ENCODE measurements at regions not wholly inside any gene's neighbourhood (a gene's known extent, or its start where the extent isn't known, plus 50 kb on each side); places are given as distances from the start of the nearest gene placed in this dataset.
"Not testable (repeated sequence)": the region's sequence is repeated elsewhere in the genome, so short reads cannot be mapped to it uniquely, and the experiment has no call there.

DNA sequence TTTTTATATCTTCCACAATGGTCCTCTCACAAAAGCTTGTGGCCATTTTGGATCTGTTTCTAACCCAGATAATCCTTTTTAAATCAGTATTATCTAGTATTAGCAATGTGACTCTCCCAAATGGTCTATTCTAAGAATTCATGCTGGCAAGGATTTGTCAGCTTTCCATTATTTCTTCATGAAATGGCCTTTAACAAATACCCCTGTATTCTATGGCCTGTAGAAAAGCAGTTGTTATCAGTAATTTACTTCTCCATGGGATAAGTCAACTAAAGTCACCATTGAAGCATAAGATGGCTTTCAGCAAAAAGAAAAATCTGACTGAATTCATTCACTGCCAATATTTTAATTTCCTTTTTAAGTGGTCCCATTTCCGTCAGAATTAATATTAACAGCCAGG lies 346.4 kb upstream of the FAM174A start:
- no peak for DNase-seq

DNA sequence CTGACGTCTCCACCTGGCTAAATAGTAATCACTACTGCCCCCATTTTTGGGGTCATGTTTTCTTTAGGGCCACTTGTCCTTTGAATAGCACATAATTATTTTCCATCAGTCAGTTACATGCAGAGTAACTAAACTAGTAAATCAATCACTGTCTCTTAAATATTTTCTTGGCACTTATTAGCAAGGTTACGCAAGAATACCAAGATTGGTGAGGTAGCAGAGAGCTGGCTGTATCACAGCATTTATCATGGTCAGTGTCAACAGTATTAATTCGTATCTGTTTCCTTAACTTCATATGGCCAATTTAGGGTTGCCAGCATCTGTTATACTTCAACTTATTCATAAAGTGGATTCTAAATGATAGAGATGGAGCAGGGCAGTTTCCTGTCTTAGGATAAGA lies 346.8 kb upstream of the FAM174A start:
- DNase-seq = no peak

DNA sequence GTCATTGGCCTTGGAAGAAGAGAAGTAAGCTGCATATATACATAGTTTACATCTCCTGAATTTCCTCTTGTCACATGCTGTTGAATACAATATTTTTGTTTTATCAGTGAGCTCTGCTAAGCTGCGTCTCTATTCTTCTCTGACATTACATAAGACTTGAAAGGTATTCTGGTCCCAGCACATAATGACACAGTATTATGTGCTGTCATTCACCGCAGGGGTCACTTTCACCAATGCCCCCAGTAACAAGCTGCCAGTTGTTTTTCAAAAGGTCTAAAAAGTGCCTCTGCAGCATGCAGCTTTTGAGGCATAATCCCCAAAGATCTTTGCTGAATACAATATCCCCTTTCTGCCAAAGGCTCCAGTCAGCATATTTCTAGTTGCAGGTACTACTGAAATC lies 349.0 kb upstream of the FAM174A start:
- DNase-seq = no peak

DNA sequence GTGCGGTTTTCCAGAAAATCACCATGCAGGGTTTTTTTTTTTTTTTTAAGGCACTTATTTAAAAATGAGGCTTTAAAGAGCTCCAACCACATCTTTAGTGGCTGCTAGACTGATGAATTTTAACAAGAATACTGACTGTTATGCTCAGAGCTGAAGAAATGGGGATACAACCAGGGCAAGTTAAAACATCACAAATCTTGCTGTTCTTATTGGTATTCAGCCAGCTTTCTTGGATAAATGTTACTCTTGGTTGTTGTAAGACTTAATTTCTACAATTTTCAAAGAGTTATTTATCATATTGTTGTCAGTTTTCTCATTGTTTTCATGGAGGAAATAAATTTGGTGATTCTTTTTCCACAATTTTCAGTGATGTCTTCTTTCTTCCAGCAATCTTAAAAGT lies 352.8 kb upstream of the FAM174A start:
- DNase-seq = no peak

DNA sequence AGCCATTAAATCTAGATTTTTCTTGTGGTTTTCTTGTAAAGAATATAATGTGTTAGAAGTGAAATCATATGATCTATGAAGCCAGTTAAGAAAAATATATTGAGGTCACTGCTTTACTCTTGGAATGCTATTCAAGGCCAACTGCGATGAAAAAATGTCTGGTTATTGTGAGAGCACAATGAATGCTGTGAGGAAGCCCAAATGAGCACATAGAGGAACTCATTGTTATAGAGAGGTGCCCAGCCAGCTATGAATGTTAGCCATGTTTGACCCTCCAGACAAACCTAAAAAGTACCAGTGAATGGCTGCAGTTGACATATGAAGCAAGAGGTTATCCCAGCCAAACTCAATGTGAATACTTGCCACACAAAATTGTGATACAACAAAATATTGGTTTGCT lies 359.8 kb upstream of the FAM174A start:
- no peak for DNase-seq

DNA sequence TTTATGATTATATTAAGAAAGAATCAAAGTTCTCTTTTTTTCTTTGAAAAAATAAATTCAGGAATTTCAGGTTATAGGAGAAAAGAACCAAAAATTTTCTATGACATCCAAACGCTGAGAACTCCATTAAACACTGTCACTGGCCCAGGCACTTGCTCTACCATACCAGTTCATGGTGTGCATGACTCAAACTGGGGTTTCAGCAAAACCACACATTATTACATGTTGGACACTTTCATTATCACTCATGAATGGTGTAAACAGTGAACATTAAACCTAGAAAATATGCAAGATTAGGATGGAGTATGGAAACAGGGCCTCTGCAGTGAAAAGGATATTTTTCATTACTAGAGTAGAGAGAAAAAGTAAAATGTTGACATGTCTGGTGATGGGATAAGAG lies 369.9 kb upstream of the FAM174A start:
- DNase-seq = no peak

DNA sequence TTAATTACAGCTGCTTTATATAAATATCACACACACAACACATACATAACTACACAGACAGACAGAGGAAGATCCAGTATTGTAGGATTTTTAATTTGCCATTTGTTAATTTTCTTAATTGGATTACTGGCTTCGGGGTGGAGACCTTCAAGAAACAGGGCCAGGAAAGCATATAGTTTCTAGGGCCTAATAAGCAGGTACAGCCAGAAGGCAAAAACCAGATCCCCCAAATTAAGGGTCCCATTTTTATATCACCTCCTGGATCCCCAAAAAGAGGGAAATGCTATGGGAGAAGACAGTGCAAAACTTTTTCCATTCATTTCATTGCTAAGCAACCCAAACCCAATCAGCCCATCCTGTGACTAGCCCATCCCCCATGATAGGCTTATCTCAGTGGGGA lies 373.3 kb upstream of the FAM174A start:
- DNase-seq = no peak

DNA sequence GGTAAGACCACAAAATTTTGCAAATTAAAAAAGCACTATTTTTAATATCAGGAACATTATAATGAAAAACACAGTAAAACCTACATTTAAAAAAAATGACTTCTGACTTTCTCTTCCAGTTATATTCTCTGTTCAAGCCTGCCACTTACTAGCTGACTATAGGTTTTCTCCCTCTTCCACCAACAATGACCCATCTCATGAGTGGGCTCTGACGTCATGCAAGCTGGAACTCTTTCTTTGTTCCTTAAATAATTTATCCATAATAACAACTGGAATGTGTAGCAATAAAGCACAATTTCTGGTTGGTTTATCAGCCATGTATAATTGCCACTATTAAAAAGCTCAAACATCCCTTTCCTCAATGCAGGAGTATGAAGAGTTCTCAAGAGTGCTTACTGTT lies 378.1 kb upstream of the FAM174A start:
- no peak for DNase-seq

DNA sequence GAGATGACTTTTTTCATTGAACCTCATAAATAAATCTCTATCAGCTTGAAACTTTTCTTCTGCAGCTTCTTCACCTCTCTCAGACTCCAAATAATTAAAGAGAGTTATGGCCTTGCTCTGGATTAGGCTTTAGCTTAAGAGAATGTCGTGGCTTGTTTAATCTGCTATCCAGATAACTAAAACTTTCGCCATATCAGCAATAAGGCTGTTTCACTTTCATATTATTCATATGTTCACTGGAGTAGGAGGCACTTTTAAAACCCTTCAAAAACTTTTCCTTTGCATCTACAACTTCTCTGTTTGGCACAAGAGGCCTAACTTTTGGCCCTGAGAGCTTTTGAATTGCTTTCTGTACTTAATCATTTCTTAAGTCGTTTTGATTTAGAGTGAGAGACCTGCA lies 386.9 kb upstream of the FAM174A start:
- no peak for DNase-seq

DNA sequence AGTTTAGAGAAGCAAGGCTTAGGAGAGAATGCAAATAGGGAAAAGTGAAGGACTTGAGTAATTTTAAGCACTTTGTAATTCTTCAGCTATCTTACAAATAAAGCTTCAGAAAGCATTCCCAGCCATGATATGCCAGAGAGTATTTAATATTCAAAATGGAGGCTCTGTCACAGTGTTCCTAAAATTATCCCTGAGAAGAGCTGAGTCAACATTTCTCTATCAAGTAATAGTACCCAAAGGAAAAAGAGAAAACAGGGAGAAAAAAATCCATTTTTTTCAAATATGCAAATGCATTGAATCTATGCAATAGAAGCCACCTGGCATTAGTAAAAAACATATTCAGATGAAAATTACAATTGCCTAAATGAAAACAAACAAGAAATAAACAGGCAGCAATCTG lies 392.6 kb upstream of the FAM174A start:
- no peak for DNase-seq

DNA sequence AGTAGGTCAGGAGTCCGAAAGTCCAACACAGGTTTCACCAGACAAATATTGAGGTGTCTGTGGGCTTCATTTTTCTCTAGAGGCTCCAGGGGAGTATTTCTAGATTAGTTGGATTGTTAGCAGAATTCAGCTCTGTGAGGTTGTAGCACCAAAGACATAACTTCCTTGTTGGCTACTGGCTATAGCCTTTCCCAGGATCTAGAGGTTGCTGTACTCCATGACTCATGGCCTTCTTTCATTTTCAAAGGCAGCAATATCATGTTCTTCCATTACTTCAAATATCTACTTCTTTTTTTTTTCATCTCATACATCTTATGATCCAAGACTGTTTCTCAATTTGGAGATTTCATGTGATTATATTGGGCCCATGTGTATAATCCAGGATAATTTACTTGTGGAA lies 404.0 kb upstream of the FAM174A start:
- DNase-seq = no peak

DNA sequence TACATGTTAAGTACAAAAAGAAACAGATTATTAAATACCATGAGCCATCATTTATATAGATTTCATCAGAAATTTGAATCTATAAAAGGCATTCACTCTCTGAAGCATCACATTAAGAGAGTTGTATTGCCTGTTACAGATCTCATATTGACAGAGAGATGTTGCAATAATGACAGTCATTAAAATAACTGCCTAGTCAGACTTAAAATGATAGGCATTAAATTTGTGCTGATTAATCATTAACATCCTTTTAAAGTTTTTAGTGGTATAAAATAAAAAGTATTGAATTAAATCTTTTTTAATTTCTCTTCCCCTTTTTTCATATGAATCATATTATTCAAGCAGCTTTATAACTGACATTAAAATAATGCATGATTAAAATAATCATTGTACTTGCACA lies 404.9 kb upstream of the FAM174A start:
- no peak for DNase-seq

DNA sequence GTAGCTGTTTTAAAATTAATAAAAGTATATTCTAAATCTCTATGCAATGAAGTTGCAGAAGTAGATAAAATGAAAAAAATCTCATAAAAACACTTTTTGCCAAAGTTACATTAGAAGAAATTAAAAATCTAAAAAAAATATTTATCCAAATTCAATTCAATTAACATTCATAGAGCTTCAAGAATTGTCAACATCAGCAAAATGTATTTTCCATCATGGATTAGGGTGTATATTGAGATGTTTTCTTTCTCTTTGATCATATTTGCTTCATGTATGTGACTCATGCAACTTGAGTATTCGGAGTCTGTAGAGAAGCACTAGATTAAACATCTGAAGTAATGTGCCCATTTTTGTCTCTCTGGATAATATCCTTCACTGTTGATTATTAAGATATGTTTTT lies 415.3 kb upstream of the FAM174A start:
- no peak for DNase-seq

DNA sequence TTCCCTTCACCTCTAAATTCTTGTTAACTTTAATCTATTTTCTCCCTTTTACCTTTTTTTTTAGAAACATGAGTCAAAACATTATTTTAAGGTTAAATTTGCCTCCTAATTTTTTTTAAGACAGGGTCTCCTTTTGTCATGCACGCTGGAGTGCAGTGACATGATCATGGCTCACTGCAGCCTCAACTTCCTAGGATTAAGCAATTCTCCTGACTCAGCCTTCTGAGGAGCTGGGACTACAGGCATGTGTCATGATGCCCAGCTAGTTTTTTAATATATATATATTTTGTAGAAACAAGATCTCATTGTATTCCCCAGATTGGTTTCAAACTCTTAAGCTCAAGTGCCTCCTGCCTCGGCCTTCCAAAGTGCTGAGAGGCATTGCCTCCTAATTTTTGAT lies 424.7 kb upstream of the FAM174A start:
- no peak for DNase-seq

DNA sequence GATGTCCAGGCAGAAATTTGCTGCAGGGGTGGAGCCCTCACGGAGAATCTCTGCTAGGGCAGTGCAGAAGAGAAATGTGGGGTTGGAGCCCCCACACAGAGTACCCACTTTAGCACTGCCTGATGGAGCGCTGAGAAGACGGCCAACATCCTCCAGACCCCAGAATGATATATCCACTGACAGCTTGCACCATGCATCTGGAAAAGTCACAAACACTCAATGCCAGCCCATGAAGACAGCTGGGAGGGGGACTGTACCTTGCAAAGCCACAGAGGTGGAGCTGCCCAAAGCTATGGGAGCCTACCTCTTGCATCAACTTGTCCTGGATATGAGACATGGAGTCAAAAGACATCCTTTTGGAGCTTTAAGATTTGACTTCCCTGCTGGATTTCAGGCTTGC lies 426.3 kb upstream of the FAM174A start:
- DNase-seq = no peak

DNA sequence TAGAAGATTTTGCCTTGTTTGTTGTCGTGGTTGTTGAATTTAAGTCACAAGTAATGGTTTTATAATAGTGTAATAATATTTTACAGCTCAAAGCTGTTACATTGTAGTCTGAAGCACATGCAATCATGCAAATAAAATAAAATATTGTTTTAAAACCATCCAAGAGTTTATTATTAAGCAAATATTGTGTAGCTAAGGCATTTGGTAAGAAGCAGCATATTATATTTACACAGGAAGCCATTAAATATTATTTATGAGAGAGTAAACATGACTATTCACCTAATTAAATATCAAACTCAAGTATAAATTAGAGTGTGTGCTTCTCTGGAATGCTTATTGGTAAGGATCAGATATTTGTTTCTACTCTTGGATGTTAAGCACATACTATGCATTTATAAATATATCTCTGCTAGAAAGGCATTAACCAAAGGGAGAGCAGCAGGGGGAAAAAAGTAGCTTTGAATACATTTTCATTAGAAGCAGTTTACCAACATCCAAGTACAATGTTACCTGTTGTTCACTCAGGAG lies 431.5 kb upstream of the FAM174A start:
- not testable (repeated sequence) for DNase-seq

DNA sequence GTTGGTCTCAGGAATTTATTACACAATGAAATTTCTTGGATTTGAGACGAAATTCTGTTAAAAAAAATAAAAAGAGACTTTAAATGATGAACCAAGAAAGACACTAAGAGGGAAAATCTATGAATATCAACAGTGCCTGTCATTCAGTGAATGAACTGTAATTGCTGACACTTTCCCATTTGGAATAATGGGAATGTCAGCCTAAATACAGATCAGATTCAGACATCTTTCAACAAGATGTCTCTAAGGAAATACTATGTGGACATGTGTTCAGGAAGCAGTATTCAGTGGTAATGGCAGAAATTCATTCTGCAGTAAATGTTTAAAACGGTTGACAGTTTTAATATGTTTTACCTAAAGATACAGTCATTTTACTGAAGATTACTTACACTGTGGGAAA lies 433.7 kb upstream of the FAM174A start:
- DNase-seq = not testable (repeated sequence)

DNA sequence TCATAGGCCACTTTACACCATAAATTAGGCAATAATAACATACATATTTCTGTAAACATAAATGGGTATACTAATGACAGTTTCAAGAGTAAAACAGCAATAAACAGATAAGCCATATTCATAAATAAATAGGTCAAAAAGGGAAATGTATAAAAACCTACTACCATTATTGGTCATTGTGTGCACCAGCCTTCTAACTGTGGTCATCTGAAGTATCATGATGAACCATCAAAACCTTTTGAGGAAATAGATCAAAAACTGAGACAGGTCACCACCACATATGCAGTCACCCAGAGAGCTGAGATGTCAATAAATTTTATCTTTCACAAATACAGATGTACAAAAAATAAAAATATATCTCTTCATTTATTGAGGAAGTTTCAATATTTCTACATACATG lies 438.8 kb upstream of the FAM174A start:
- not testable (repeated sequence) for DNase-seq

DNA sequence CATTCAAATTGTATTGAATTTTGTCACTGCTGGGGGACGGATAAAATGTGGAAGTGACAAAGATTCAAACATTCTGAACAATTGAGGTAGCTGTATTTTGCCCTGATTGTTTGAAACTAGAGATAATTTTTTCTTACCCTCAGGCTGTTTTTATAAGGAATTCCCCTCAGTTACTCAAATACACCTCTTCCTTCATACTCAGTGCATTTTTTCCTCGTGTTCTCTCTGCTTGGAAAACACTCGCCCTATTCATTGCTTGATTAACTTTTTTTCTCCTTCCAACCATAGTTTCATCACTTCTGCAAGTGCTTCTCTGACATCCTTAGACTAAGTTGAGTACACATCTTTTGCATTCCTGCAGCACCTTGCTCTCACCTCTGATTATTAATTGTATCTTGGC lies 454.5 kb upstream of the FAM174A start:
- DNase-seq = not testable (repeated sequence)

DNA sequence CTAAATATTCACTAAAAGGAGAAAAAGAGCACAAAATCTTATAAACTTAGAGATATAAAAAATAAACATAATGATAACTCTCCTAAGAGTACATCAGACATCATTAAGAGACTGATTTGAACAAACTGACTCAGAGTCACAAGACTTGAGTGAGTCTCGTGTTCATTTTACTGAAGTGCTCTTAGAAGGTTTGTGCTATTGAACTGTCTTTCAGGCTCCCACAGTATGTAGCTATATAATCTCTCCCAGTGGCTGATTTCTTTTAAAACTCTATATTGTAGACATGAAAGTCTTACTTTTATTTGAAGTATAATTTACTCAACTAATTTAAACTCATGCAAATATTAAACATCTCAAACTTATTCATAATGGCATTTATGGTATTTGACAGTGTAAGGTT lies 456.0 kb upstream of the FAM174A start:
- DNase-seq = not testable (repeated sequence)

DNA sequence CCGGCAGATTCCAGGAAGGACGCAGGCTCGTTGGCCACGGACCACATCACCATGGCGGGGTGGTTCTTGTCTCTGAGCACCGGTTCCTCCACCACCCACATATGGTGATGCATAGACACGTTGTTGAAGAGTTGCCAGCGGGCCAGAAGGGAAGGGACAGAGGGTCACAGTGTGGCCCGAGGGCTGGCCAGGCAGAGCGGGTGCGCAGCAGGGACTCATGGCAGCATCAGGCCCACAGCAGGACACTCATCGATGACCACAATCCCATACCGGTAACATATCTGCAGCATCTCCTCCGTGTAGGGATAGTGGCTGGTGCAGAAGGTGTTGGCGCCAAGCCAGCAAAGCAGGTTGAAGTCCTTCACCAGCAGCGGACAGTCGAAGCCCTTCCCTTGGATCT lies 469.2 kb upstream of the FAM174A start:
- not testable (repeated sequence) for DNase-seq

DNA sequence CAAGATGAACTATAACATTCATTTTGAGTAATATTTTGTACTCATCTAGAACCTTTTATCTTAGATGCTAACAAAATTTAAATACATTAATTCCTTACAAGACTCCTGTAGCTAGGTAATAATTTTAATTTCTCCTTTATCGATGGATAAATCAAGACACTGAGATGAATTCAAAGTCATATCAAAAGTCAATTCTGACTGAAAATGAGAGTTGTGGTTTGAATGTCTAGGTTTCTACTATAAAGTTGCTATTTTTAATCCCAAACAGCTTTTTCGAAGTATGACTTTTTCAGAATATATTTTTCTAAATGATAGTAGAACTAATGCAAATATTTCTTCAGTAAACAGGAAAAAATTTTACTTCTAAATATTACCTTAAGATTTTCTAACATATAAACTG lies 491.7 kb upstream of the FAM174A start:
- DNase-seq = no peak

DNA sequence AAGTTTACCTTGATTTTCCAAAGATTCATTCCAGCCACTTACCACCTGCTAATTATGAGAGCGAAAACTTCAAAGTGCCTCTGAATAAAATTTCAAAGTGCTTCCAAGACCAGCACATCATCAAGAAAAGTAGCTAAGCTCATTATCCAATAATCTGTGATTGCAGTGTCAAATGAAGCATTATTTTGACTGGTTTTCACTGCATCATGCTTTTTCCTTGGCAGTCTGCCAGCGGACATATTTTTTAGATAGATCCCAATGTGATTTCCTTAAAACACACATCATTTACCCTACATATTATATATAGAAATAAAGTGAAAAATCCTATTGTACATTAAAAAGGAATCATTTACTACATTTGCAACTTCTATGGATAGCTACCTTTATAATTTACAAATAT lies 508.6 kb upstream of the FAM174A start:
- DNase-seq = no peak

DNA sequence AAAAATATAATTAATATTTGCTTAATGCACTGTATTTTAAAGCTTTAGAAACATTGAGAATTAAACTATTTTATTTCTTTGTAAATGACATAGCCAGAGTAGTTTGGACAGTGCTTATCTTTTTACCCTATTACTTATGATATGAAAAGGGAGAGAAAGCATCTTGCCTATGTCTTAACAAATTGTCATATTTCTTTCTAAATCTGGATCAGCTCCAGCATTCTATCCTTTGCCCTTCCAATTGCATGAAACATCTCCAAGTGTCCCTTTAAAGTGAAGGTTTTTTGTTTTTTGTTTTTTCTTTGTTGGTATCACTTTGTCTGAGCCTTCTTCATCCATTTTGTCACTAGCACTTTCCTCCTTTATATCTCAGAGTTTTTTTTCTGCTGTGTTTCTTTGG lies 511.6 kb upstream of the FAM174A start:
- no peak for DNase-seq

DNA sequence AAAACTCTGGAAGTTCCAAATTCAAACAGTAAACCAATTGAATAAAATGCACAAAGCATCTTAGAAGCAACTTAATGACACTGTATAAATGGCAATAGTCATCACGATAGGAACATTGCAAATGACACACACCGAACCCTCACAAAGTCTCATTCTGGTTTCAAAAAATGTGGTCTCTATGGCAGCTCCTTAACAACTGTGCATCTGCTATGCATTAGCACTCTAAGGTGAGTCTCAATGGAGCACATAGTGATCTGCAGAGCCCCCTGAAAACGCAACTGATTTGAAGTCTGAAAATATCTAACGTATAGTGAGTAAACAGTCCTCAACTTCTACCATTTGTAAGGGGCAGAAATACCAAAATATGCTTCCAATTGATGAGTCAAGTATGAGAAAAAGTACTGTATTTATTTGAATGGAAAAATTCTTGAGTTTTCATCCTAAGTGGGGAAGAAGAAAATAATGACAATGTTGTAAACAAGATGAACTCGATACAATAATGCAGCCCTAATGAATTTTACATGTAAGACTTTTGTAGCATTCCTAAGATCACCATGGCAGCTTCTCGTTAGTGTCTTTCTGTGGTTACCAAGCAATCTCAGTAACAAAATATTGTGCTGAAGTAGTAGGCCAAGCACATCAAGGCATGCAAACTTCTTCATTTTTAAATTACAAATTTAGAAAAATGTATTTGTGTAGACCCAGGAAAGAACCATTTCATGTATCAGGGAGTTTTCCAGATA lies 517.5 kb upstream of the FAM174A start:
- no peak for DNase-seq

Measured in stimulated activated CD4-positive, alpha-beta T cell treated with anti-CD3 and anti-CD28 coated beads, Interleukin-4, amount 100 ng/mL, for 4 hours (primary cell).